SK-N-SH (cell line): ENCODE measurements at regions not wholly inside any gene's neighbourhood (a gene's known extent, or its start where the extent isn't known, plus 50 kb on each side); places are given as distances from the start of the nearest gene placed in this dataset.

Experiments used
- EP300 ChIP-seq, 2 experiments: IDR thresholded peaks; 2 replicates each; pipeline versions ENCODE4 v1.4.0 to v1.6.1; 2012; ENCODE audit warnings: borderline replicate concordance in 1 of 2, low read depth in 1 of 2, low read length in 1 of 2
- MXI1 ChIP-seq: IDR thresholded peaks from 2 replicates; pipeline ENCODE4 v1.6.1; 2012; ENCODE audit warnings: mild to moderate bottlenecking, low read depth, low read length, improper control_type of control experiment
- NRF1 ChIP-seq: IDR thresholded peaks from 2 replicates; pipeline ENCODE4 v1.6.1; 2012; ENCODE audit warnings: low read depth, mild to moderate bottlenecking, low read length
- POLR2AphosphoS5 ChIP-seq: IDR thresholded peaks from 2 replicates; pipeline ENCODE4 v1.6.1; 2012; ENCODE audit warnings: low read depth, low read length
- RAD21 ChIP-seq: IDR thresholded peaks from 2 replicates; pipeline ENCODE4 v1.6.1; 2012; ENCODE audit warnings: mild to moderate bottlenecking, low read length
- RFX5 ChIP-seq: IDR thresholded peaks from 2 replicates; pipeline ENCODE4 v1.6.1; 2012; ENCODE audit warnings: mild to moderate bottlenecking, improper control_type of control experiment, low read length
- YY1 ChIP-seq: IDR thresholded peaks from 2 replicates; pipeline ENCODE4 v1.4.0; 2012; ENCODE audit warnings: low read depth, mild to moderate bottlenecking
- TF ChIP-seq, protein P1 (sequence below): fragments of 200-600 bp; sonication (generic); IDR thresholded peaks from 2 replicates; pipeline ENCODE4 v1.6.1; 2017; ENCODE audit warnings: antibody characterized with exemption, mild to moderate bottlenecking, moderate library complexity

DNA sequence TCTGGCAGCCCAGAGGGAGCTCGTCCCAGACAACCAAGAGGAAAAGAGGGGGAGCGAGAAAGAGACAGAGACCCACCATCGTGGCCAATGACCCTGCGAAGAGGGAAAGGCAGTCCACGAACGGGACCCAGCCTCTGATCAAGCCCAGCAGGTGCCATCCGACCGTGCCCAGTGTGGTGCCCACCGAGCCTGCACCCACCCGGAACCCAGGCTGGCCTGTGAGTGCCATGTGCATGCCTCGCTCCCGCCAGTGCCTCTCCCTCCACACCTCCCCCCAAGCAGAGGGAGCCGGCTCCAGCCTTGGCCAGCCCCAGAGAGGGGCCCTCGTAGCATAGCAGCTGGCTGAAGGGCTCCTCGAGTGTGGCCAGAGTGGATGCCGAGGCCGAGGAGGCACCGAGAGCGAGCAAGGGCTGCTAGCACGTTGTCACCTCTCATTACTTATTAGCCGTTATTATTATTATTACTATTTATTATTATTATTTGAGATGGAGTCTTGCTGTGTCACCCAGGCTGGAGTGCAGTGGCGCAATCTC is 130.7 kb upstream of the CHRM3 start:
- TF ChIP-seq NRF1 (no peak), YY1 (no peak), POLR2AphosphoS5 (no peak), RAD21 (no peak), EP300 (IDR thresholded peaks at IDR 0.05; ENCODE audit: borderline replicate concordance in 1 of 2, low read depth in 1 of 2, low read length in 1 of 2) (no peak), RFX5 (no peak), MXI1 (no peak)
- TF ChIP-seq, protein P1, sequence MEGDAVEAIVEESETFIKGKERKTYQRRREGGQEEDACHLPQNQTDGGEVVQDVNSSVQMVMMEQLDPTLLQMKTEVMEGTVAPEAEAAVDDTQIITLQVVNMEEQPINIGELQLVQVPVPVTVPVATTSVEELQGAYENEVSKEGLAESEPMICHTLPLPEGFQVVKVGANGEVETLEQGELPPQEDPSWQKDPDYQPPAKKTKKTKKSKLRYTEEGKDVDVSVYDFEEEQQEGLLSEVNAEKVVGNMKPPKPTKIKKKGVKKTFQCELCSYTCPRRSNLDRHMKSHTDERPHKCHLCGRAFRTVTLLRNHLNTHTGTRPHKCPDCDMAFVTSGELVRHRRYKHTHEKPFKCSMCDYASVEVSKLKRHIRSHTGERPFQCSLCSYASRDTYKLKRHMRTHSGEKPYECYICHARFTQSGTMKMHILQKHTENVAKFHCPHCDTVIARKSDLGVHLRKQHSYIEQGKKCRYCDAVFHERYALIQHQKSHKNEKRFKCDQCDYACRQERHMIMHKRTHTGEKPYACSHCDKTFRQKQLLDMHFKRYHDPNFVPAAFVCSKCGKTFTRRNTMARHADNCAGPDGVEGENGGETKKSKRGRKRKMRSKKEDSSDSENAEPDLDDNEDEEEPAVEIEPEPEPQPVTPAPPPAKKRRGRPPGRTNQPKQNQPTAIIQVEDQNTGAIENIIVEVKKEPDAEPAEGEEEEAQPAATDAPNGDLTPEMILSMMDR = no peak
